NCI-H2227 (cell line): ENCODE measurements at regions not wholly inside any gene's neighbourhood (a gene's known extent, or its start where the extent isn't known, plus 50 kb on each side); places are given as distances from the start of the nearest gene placed in this dataset.

ENCODE experiments used
- DNase-seq: peaks from one replicate; lab custom pipeline; 2025; ENCODE audit not compliant: unreplicated experiment; lab: John Stamatoyannopoulos, UW

DNA sequence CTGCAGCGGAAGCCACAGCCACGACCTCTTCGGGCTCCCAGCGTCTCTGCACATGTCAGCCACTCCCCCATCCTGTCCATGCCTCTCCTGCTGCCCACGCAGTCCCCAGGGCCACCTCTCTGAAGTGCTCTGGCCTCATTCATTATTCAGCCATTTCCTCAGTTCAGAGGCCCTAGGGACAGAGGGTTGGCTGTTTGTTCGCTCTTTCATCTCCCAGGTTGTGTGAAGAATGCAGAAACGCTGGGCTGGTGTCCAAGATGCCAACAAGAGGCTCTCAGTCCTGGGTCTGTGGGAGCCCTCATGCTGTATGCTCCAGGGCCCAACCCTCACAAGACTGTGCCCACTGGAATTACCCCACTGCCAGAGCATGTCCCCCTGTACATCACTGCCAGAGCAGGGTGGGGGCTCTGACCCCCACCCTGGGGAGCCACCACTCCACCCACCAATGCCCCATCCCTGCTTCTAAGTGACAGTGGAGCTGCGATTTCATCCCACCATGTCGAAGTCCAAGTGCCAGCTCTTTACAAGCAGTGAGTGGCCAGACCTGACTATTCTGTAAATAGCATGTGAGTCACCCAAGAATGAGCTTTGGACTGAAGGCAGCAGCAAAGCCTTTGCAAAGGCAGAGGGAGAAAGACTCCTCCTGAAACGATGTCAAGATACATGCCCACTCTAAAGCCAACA, 209.6 kb downstream of the BUD13 start:
- DNase-seq: no peak

DNA sequence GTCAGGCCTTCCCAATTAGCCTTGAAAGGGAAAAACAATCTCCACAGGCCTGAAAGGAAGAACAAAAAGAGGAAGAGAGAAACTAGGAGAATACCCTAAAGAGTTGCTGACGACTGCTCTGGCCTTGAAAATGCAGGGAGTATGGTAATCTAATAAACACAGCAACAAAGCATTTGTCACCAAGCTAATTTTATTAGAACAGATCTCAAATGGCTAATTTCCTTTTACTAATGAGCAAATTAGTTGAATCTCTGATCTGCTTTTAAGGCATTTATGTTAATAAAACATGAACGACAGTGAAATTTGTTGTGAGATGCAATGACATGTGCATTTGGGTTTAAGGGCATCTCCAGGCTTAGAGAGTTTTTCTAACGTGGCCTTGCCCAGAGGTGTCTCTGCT, 212.2 kb downstream of the BUD13 start:
- DNase-seq: no peak

DNA sequence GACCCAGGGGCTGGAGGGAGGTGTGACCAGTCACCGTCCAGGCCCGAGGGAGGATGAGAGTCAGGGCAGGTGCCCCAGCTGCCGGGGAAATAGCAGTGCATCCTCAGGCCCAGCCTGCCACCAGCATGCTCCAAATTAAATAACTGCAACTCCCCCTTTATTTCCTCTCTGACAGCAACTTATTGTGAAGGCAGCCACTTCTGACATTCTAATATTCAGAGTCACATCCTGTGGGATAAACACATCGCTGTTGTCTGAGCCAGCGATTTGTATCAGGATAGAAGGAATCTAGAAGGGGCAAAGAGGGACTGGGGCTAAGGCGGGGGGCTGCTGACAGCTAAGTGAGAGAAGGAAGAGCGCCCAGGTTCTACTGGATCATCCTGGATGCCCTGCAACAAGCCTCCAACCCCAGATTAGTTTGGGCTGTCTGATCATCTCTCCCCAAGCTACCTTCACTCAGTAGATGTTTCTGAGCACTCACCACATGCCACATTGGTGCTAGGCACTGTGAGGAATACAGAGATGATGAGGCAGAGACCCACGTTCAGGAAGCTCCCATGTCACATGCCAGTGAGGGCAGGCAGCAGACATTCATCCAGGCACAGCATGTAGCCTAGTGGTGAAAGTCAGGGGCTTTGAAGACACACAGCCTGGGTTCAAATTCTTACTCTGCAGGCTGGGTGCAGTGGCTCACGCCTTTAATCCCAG, 214.1 kb downstream of the BUD13 start:
- no peak for DNase-seq

DNA sequence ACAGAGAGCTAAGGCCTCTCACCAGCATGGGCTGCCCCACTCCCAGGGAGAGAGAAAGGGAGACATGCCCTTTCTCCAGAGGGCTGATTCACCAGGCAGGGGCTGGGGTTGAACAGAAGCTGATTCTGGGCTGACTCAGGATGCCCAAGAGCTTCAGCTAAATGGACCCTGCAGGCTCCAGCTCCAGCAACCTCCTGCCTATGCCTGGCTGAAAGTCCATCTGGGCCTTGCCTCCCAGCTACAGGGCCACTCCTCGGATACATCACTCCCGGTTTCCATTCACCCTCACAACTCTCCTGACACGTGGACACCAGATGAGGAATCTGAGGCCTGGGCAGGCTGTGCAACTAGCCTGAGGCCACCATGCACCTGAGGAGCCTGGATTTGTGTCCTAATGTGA, 215.5 kb downstream of the BUD13 start:
- no peak for DNase-seq

DNA sequence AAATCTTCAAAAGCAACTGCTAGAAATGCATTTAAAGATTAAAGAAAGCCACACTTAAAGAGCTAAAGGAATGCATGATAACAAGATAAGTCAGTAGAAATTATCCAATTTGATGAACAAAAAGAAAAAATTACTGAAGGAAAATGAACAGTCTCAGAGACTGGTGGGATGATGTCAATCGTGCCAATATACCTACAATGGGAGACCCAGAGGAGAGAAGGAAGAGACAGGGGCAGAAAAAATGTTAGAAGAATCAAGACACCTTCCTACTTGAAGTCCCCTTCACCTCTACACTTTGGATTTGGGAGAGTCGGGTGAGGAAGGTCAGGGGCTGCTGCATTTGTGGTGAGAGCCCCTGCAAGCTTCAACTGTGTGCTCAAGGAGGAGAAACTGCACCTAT, 216.3 kb downstream of the BUD13 start:
- no peak for DNase-seq

DNA sequence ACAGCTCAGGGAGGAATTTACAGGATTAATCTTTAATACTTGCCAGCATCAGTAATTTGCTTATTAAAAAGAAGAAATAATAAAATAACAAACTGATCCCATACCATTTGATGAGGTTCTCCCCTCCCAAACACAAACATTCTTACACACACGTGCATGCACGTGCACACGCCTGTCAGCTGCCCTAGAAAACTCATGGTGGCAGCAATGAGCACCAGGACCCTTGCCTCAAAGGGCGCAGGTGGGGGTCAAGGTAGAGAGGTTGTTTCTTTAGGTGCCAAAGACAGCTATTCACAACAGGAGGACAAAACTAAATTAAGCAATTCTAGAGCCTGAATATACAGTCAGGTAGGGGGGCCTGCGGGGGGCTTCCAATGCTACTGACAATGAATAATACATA, 219.3 kb downstream of the BUD13 start:
- DNase-seq: no peak

DNA sequence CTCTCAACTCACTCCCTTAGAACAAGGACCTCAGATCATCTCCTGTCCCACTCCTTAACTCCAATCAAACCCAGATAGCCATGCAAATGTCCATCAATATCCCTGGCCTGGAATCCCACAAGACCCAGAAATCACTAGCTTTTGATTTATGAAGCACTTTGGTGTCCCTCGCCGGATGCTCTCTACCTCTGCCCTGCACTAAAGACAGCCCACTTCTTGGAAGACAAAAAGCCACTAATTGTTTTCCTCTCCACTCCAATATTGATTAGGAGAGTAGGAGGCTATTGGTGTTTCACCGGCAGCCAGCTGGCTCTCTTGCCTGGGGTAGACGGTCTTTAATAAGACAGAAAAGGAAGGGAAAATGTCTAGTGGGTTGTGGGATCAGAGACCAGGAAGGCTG, 221.2 kb downstream of the BUD13 start:
- DNase-seq: no peak

DNA sequence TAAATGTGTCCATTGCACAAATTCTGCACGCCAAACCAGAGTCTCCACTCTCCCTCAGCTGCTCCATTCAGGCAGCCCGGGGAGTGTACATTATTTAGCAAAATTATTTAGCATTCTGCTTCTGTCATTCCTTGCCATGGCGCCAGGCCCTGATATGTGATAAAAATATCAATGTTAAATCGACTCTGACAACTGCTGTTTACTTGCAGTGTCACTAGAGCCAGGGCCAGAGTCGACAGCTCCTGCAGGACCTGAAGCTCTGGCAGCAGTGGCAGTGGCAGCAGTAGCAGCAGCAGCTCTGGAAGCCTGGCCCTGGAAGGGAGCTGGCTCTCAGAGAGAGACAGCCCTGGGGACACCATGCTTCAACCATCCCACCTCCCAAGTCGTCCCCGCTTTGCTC, 224.5 kb downstream of the BUD13 start:
- DNase-seq: no peak

DNA sequence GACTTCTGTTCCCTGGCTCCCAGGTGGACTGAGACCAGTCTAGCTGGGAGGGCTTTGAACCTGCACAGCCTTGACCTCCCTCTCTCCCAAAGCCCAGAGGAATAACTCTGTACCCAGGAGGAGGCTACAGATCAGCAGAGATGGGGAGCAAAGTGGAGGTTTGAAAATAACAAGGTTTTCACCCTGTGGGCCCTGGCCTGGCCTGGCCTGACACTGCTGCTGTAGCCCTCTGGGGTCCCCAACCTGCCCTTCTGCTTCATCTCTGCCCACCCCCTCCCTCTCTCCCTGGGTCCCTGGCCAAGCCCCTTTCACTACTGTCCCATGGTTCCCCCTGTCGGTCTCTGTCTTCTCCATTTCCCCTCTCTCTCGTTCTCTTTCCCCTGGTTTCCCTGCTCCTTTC, 225.2 kb downstream of the BUD13 start:
- no peak for DNase-seq

DNA sequence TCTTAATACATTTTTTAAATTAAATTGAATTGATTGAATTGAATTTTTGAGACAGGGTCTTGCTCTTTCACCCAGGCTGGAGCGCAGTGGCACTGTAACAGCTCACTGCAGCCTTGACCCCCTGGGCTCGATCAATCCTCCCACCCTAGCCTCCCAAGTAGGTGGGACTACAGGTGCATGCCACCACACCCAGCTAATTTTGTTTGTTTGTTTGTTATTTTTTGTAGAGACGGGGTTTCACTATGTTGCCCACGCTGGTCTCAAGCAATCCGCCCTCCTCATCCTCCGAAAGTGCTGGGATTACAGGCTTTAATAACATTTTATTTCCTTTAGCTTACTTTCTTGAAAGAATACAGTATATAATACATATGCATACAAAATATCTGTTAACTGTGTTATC, 226.9 kb downstream of the BUD13 start:
- DNase-seq: no peak

DNA sequence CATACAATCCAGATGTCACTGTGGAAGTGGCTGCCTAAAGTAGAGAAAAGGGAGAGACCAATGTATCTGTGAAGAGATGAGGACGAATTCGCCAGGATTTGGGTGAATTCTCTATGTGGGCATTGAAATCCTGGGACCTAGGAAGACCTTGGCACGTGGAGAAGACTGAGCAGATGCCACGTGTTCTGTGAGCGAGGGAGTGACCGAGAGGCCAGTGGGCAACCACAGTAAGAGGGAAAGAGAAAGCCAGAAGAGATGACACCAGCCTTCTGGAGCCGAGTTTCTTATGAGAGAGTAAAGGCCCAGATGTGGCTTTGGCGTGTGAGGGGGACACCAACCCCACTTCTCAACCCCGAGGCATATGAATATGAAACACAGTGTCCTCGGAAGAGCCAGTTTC, 228.1 kb downstream of the BUD13 start:
- no peak for DNase-seq

DNA sequence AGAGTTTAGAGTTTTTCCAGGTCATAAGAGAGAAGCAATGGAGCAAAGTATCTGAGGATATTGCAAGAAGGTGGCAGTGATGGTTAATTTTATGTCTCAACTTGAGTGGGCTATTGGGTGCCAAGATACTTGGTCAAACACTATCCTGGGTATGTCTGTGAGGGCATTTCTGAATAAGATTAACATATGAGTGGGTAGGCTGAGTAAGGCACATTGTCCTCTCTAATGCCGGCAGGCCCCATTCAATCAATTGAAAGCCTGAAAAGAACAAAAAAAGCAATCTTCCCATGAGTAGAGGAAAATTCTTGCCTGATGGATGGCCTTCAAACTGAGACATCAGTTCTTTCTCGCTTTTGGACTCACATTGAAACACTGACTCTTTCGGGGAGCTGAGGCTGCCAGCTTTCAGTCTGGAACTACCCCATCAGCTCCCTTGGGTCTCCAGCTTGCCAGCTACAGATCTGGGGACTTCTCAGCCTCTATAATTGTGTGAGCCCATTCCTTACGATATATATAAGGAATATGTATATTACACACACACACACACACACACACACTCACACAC, 228.8 kb downstream of the BUD13 start:
- no peak for DNase-seq

DNA sequence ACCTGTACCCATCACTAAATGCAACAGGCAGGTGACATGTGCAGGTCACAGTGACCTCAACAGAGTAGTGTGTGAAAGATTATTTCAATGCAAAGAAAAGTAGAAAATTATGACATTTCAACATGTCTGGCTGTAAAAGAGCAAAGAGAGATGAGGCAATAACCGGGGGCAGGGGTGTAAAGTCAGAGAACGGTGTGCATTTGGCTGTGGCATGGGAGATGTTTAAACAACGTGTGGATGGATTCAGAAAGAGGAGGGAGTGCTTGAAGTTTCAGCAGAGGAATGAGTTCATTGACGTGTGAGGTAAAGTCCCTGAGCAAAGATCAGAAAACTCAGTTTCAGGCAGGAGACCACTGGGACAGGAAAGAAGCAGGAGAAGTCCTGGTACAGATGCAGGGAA, 229.7 kb downstream of the BUD13 start:
- DNase-seq: no peak

DNA sequence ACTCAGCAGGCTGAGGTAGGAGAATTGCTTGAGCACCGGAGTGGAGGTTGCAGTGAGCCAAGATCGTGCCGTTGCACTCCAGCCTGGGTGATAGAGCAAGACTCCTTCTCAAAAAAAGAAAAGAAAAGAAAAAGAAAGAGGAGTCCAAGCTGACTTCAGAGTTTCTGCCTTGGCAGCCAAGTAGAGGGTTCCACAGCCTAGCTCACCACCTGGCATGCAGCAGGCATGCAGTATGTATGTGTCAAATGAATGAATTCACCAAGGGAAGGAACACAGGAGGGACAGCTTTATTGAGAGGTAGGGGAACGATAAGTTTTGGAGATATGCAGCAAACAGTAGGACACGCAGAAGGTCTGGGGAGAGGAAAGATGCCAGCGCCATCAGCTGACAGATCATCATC, 230.4 kb downstream of the BUD13 start:
- DNase-seq: no peak

DNA sequence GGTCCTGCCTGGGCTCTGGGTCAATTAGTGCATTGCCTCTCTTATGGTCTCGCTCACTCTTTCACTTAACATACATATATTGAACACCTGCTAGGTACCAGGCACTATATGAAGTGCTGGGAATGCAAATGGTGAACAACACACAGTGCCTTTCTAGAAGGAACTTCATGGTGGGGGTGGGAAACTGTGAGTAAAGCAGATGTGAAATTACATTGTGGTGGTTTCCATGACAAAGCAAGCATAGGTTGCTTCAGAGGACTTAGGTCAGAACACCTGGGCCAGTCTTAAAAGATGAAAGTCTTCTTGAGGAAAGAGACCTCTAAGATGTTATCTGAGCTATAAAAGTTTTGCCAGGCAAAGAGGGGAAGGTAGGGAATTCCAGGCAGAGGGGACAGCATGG, 231.3 kb downstream of the BUD13 start:
- DNase-seq: no peak

DNA sequence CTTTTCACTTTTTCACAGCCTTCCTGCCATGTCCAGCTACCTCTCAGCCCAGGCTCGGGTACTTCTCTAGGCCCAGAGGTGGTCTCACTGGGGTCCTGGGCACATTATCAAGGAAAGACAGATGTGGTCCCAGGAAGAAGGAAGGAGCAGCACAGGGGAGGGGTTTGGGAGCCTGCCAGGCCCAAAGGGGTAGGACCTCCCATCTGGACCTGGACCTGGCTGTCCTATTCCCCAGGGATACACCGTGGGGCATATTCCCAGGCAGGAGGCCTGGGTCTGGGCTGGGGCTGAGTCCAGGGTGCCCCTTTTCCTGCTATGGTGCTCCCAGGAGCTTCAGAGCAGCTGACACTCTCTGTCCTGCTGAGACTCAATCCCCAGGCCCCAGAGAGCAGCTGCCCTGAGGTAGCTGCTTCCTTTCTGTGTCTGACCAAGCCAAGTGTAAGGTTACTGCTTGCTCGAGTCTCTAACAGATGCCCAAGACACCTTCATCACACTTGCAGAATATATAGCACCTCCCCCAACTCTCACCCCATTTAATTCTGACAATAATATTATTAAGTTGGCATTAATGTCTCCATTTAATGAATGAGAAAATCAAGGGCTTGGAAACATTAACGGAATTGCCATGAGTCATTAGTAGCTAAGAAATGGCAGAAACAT, 232.0 kb downstream of the BUD13 start:
- no peak for DNase-seq

DNA sequence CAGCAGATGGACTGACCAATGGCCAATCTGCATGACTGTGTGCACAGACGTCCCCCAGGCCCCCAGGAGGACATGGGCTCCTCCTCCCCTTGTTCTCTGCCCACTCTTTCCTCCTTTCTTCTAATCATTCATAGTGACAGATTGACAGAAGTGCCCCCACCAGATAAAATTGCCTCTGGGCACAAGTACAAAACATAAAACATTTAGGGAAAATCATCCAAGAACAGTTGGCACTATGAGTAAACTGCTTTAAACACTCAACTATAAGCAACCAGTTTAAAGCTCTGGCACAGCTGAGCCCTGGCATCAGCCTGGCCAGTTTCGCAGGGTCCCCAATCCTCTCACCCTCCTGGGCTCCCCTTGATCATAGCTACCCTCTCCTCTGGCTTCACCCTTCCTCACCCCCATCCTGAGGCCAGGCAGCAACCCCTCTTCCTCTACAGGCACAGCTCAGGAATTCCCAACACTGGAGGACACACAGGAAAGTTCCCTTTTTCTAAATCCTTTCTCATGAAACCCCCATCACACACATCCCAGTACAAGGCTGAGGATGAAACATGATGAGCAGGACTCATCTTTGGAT, 232.9 kb downstream of the BUD13 start:
- DNase-seq: no peak

DNA sequence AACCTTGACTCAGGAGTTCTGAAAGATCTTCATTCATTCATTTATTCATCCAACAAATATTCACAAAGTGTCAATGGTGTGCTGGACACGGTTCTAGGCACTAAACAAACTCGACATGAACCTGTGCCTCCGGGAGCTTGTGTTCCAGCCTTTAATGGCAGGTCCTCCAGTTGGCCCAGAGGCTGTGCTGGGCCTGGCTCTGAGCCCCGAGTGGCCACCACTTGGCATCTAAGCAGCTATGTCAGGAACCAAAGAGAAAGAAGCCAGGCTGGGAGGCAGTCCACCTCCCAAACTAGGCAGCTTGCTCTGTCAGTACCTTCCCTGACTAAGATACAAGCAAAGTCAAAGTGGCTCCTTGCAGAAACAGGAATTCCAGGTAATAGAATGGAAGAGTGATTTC, 233.6 kb downstream of the BUD13 start:
- DNase-seq: no peak

DNA sequence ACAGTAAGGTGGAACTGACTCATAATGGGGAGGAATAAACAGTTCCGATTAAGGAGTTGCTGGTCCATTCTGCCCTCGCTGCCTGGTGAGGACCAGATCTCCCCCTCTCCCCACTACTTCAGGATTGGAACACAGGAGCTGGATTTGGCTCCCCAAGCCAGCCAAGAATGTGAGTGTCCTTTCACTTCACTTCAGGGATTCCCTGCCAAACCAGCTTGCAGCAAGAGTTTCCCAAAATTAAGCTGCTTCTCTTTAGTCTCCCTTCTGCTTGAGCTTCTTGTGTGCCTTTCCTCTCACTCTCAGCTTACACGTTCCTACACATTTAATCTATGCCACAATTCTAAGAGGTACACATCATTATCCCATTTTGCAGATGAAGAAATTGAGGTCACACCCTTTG, 234.1 kb downstream of the BUD13 start:
- no peak for DNase-seq

DNA sequence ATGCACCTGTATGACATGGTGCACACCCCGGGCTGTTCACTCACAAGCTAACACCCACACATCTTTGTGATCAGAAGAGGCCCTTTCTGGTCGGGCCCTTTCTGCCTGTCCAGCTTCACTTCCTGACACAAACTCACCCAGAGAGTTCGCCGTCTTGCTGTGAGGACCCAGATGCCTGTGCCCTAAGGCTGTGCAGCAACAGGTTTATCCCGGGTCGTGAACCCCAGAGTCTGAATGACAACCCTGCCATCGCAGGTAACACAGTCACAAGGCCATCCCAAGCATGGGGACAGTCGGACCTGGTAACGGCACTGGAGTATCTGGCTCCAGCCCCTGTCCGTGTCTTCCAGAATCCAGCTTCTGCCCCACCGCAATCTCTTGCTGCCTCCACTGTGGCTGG, 235.1 kb downstream of the BUD13 start:
- DNase-seq: no peak

DNA sequence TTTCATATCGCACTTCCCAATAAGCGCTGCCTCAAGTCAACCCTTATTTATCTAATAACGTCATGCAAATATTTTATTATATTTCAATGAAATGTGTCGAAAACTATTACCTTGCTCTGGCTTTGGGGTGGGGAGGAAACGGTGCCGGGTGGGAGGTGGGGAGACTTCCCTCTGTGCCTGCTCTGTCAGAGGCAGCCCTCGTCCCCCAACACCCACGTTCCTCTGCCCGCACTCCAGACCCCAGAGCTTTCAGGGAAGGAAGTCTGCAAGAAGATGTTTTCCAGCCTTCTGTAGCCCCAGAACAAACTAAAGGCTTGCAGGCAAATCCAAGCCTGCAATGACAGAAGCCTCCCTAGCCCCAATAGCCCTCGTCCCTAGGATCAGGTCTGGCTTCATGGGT, 235.7 kb downstream of the BUD13 start:
- DNase-seq: no peak

DNA sequence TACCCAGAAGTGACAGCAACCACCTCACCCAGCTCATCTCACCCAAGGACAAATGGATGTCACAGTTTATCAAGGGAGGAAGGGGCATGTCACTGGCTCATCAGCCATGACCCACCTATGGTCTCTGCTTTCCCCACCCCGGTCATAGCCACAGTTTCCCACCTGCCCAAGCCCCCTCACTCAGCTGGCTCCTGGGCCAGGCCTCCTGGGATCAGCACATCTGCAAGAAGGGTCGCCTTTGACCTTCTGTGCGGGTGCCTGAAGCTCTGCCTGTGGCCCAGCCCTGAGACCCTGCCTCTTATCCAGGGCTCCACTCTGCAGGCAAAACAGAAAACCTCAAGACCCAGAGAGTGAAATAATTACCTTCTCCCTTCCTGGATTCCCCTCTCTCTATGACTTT, 236.4 kb downstream of the BUD13 start:
- DNase-seq: no peak
